Coronary artery (tissue), 2 donors: ENCODE measurements at regions not wholly inside any gene's neighbourhood (a gene's known extent, or its start where the extent isn't known, plus 50 kb on each side); places are given as distances from the start of the nearest gene placed in this dataset.

Source experiments
- DNase-seq: peaks from one replicate; pipeline ENCODE4 v3.0.0-alpha.2; 2017; ENCODE audit warnings: low spot score
- H3K27ac ChIP-seq, 2 donors: fragments of 200-600 bp; sonication (generic); one replicate each; pipeline ENCODE4 v1.5.1; 2016 to 2019
- H3K4me3 ChIP-seq: fragments of 200-600 bp; sonication (generic); 2 replicates; pipeline ENCODE4 v1.5.1; 2016; ENCODE audit warnings: mild to moderate bottlenecking, moderate library complexity
- CTCF ChIP-seq: fragments of 200-600 bp; sonication (generic); IDR thresholded peaks from one replicate; pipeline ENCODE4 v1.5.1; 2019; ENCODE audit warnings: antibody characterized with exemption

GRCh38 chr17:70352834-70353233 is 183.5 kb downstream of the KCNJ2 start:
- no peak overlapping the region for H3K4me3 ChIP-seq
- TF ChIP-seq CTCF: no peak
- H3K27ac ChIP-seq: no peak overlapping the region
- no peak for DNase-seq

- Histone ChIP-seq H3K27ac (no peak overlapping the region), H3K4me3 (no peak overlapping the region)
- no peak for TF ChIP-seq CTCF
- DNase-seq: no peak
Observed at GRCh38 chr17:70353408-70354092, 184.2 kb downstream of the KCNJ2 start.

- Histone ChIP-seq H3K27ac (no peak overlapping the region), H3K4me3 (no peak overlapping the region)
- no peak for TF ChIP-seq CTCF
- no peak for DNase-seq
Observed at GRCh38 chr17:70355185-70355584, 185.9 kb downstream of the KCNJ2 start.

- no peak for DNase-seq
- Histone ChIP-seq H3K27ac (no peak overlapping the region), H3K4me3 (no peak overlapping the region)
- no peak for TF ChIP-seq CTCF
Observed at GRCh38 chr17:70357190-70357589, 187.9 kb downstream of the KCNJ2 start.

- Histone ChIP-seq H3K4me3 (no peak overlapping the region), H3K27ac (no peak overlapping the region)
- TF ChIP-seq CTCF: no peak
- DNase-seq: no peak
Observed at GRCh38 chr17:70365091-70365583, 195.8 kb downstream of the KCNJ2 start.

- no peak for DNase-seq
- TF ChIP-seq CTCF: no peak
Observed at GRCh38 chr17:70366386-70366785, 197.1 kb downstream of the KCNJ2 start.

GRCh38 chr17:70368011-70368410 is 198.7 kb downstream of the KCNJ2 start:
- no peak overlapping the region for H3K4me3 ChIP-seq
- H3K27ac ChIP-seq: no peak overlapping the region
- no peak for TF ChIP-seq CTCF
- no peak for DNase-seq

More at GRCh38 chr17:70366386-70366785, 197.1 kb downstream of the KCNJ2 start:
- Histone ChIP-seq H3K27ac (no peak overlapping the region), H3K4me3 (no peak overlapping the region)
